NCI-H1417 treated with DMSO at 0.1 percent for 48 hours (cell line): ENCODE measurements at regions not wholly inside any gene's neighbourhood (a gene's known extent, or its start where the extent isn't known, plus 50 kb on each side); places are given as distances from the start of the nearest gene placed in this dataset.
A peak's percentile ranks its signal among the peaks of the same experiment; 100 is the strongest.
"Not testable (repeated sequence)": the region's sequence is repeated elsewhere in the genome, so short reads cannot be mapped to it uniquely, and the experiment has no call there.

ENCODE experiments used
- DNase-seq: peaks from one replicate; lab custom pipeline; 2025; lab: John Stamatoyannopoulos, UW

- DNase-seq = no peak
Measured at GRCh38 chrX:115911967-115912366, 258.6 kb upstream of the AGTR2 start.

- DNase-seq = no peak
Measured at GRCh38 chrX:115912372-115912897, 258.1 kb upstream of the AGTR2 start.

- no peak for DNase-seq
Measured at GRCh38 chrX:115913575-115913974, 257.0 kb upstream of the AGTR2 start.

- DNase-seq = not testable (repeated sequence)
Measured at GRCh38 chrX:115915625-115916024, 254.9 kb upstream of the AGTR2 start.

- DNase-seq = no peak
Measured at GRCh38 chrX:115929480-115929879, 241.1 kb upstream of the AGTR2 start.

- no peak for DNase-seq
Measured at GRCh38 chrX:115936008-115936407, 234.5 kb upstream of the AGTR2 start.

GRCh38 chrX:115939070-115939469 lies 231.5 kb upstream of the AGTR2 start:
- DNase-seq = no peak

GRCh38 chrX:115939636-115940160 lies 230.8 kb upstream of the AGTR2 start:
- no peak for DNase-seq

- DNase-seq = no peak
Measured at GRCh38 chrX:115940348-115940747, 230.2 kb upstream of the AGTR2 start.

- DNase-seq = peak; percentile 86
Measured at GRCh38 chrX:115940888-115941332, 229.6 kb upstream of the AGTR2 start.

- no peak for DNase-seq
Measured at GRCh38 chrX:115941388-115941787, 229.2 kb upstream of the AGTR2 start.

GRCh38 chrX:115946059-115946458 lies 224.5 kb upstream of the AGTR2 start:
- DNase-seq = no peak

- no peak for DNase-seq
Measured at GRCh38 chrX:115948018-115948923, 222.3 kb upstream of the AGTR2 start.

GRCh38 chrX:115949900-115950822 lies 220.4 kb upstream of the AGTR2 start:
- peak; percentile 69 for DNase-seq

GRCh38 chrX:115952417-115953092 lies 218.0 kb upstream of the AGTR2 start:
- no peak for DNase-seq

- DNase-seq = no peak
Measured at GRCh38 chrX:115957862-115958490, 212.6 kb upstream of the AGTR2 start.

- DNase-seq = peak; percentile 16
Measured at GRCh38 chrX:115958687-115959359, 211.7 kb upstream of the AGTR2 start.

- no peak for DNase-seq
Measured at GRCh38 chrX:115960440-115961084, 210.0 kb upstream of the AGTR2 start.

- no peak for DNase-seq
Measured at GRCh38 chrX:115966920-115967319, 203.6 kb upstream of the AGTR2 start.
